IPS DF 6.9 (cell line): ENCODE measurements at regions not wholly inside any gene's neighbourhood (a gene's known extent, or its start where the extent isn't known, plus 50 kb on each side); places are given as distances from the start of the nearest gene placed in this dataset.
"Not testable (repeated sequence)": the region's sequence is repeated elsewhere in the genome, so short reads cannot be mapped to it uniquely, and the experiment has no call there.

Source experiments
- DNase-seq: peaks from one replicate; pipeline ENCODE4 v3.0.0-alpha.2; 2013; ENCODE audit warnings: low read depth, low spot score
- H3K27ac ChIP-seq: one replicate; pipeline ENCODE4 v1.5.1; 2013; ENCODE audit warnings: low read length, control low read depth
- H3K27me3 ChIP-seq: 2 replicates; pipeline ENCODE4 v1.6.1; 2013; ENCODE audit warnings: mild to moderate bottlenecking, low read length; ENCODE audit not compliant: control insufficient read depth, insufficient read depth
- H3K36me3 ChIP-seq: 2 replicates; pipeline ENCODE4 v1.6.1; 2013; ENCODE audit warnings: low read length; ENCODE audit not compliant: control insufficient read depth, insufficient read depth
- H3K4me1 ChIP-seq: 2 replicates; pipeline ENCODE4 v1.6.1; 2013; ENCODE audit warnings: low read length; ENCODE audit not compliant: control insufficient read depth, insufficient read depth
- H3K4me3 ChIP-seq: 2 replicates; pipeline ENCODE4 v1.5.1; 2013; ENCODE audit warnings: mild to moderate bottlenecking, low read length
- H3K9me3 ChIP-seq: 2 replicates; pipeline ENCODE4 v1.6.1; 2013; ENCODE audit warnings: low read length, inconsistent platforms; ENCODE audit not compliant: control insufficient read depth, insufficient read depth
- WGBS: extraction: QIAGEN DNeasy Blood & Tissue Kit; methylation state at CpG from one replicate; pipeline ENCODE4 v1.1.7; 2013; ENCODE audit warnings: mixed read lengths, missing lambda C conversion rate; ENCODE audit not compliant: insufficient read length, insufficient coverage; 5-methylcytosine and 5-hydroxymethylcytosine counted together

DNA sequence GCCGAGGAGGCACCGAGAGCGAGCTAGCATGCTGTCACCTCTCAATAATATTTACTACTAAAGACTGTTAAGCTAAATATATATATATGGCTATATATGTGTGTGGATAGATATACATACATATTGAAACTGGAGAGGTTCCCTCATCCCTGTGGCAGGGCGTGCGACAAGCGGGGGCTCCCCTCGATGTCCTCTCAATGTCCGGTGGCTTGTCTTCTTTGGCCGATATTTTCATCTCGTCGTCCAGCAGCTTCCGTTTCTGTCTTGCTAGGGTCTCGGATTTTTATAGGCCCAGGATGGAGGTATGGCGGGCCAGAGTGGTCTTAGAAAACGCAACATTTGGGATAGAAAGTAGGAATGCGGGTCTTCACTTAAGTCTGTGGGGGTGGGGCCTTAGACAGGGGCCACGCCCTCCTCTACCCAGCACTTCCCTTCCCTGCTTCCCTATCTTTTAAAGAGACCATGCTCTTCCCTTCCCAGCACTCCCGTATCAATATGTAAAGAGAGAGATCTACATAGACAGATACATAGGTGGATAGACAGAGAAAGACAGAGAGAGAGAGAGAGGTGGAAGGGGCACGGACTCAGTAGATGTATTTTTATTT is 866.8 kb downstream of the DSC3 start:
- H3K36me3 ChIP-seq = no peaks in the 10 kb centered on the region
- no peak for DNase-seq
- no peaks in the 10 kb centered on the region for H3K9me3 ChIP-seq
- WGBS = no CpG with 5 or more reads among the region's 19 CpGs
- no peak overlapping the region for H3K27ac ChIP-seq
- H3K4me1 ChIP-seq = no peaks in the 10 kb centered on the region; the same call in 1 of the 2 replicates
- no peak overlapping the region for H3K4me3 ChIP-seq
- H3K27me3 ChIP-seq = no peaks in the 10 kb centered on the region

DNA sequence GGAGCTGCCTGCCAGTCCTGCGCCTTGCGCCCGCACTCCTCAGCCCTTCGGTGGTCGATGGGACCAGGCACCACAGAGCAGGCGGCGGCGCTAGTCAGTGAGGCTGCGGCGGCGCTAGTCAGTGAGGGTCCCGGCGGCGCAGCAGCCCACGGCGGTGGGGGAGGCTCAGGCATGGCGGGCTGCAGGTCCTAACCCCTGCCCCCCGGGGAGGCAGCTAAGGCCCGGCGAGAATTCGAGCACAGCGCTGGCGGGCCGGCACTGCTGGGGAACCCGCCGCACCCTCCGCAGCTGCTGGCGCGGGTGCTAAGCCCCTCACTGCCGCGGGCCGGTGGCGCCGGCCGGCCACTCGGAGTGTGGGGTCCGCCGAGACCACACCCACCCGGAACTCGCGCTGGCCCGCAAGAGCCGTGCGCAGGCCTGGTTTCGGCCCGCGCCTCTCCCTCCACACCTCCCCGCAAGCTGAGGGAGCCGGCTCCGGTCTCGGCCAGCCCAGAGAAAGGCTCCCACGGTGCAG is 867.4 kb downstream of the DSC3 start:
- H3K27ac ChIP-seq = no peak overlapping the region
- no peaks in the 10 kb centered on the region for H3K9me3 ChIP-seq

GRCh38 chr18:30163573-30163972 is 879.0 kb downstream of the DSC3 start:
- Histone ChIP-seq H3K4me1 (no peaks in the 10 kb centered on the region), H3K9me3 (no peaks in the 10 kb centered on the region), H3K27me3 (no peaks in the 10 kb centered on the region), H3K36me3 (no peaks in the 10 kb centered on the region), H3K4me3 (no peak overlapping the region), H3K27ac (no peak overlapping the region)
- WGBS = no CpG with 5 or more reads among the region's 2 CpGs
- no peak for DNase-seq

More for the DNA sequence above, 867.4 kb downstream of the DSC3 start:
- DNase-seq = no peak
- no peaks in the 10 kb centered on the region for H3K27me3 ChIP-seq
- H3K4me1 ChIP-seq = no peaks in the 10 kb centered on the region; the same call in 1 of the 2 replicates
- no CpG with 5 or more reads among the region's 52 CpGs for WGBS
- no peaks in the 10 kb centered on the region for H3K36me3 ChIP-seq
- no peak overlapping the region for H3K4me3 ChIP-seq

DNA sequence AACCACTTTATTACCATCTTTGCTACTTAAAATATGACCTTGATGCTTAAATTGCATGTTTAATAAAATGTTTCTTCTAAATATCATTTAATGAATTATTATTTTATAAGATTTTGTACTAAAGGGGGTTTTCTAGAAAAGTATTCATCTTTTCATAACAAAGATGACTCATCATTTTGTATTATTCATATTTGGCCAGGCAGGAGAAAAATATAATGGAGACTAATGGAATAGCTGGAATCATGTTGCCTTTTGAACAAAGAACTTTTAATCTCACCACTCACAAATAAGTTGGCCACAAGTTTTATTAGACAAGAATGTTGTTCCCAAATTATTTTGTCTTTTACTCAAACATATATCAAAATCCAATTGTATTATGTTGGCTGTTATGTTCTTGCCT is 882.4 kb downstream of the DSC3 start:
- H3K4me1 ChIP-seq = no peaks in the 10 kb centered on the region

DNA sequence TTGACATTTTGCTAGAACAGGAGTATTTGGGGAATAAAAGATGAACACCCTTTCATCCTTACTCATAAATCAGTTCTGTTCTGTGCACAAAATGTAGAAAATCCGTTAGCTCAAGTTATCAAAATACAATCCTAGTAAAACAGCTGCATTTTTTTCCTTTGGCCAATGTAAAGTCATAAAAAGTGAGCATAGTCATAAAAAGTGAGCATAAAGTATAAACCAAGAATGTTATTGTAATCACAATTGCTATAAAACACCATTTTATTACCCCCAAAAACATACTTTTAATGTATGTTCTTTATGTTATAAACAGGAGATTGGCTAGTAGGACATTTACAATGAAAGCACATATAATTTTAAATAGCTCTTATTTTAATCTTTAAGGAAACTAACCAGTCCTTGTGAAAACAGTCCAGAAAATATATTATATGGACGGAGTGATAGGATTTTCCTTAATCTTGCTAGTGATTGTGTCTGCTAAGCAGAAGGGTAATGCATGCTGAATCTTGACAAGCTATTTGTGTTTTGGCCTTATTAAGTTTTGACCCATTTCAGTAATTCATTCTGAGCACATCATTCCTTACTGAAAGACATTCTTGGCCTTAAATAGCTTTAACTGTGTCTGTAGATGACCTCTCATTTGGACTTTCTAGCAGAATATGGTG is 891.8 kb downstream of the DSC3 start:
- Histone ChIP-seq H3K9me3 (no peaks in the 10 kb centered on the region), H3K4me1 (no peaks in the 10 kb centered on the region)

More for the DNA sequence above, 882.4 kb downstream of the DSC3 start:
- Histone ChIP-seq H3K9me3 (no peaks in the 10 kb centered on the region), H3K27ac (no peak overlapping the region), H3K36me3 (no peaks in the 10 kb centered on the region), H3K4me3 (no peak overlapping the region), H3K27me3 (no peaks in the 10 kb centered on the region)
- DNase-seq = no peak

GRCh38 chr18:30149585-30149984 is 893.0 kb downstream of the DSC3 start:
- Histone ChIP-seq H3K36me3 (no peaks in the 10 kb centered on the region), H3K27ac (no peak overlapping the region), H3K27me3 (no peaks in the 10 kb centered on the region), H3K9me3 (no peaks in the 10 kb centered on the region), H3K4me1 (no peaks in the 10 kb centered on the region), H3K4me3 (no peak overlapping the region)
- DNase-seq = no peak

More for the DNA sequence above, 891.8 kb downstream of the DSC3 start:
- no peak overlapping the region for H3K4me3 ChIP-seq
- DNase-seq = no peak
- H3K27ac ChIP-seq = no peak overlapping the region
- no peaks in the 10 kb centered on the region for H3K27me3 ChIP-seq
- WGBS = no CpG with 5 or more reads among the region's 2 CpGs
- no peaks in the 10 kb centered on the region for H3K36me3 ChIP-seq

GRCh38 chr18:30142870-30143269 is 899.7 kb downstream of the DSC3 start:
- Histone ChIP-seq H3K27ac (no peak overlapping the region), H3K4me3 (no peak overlapping the region), H3K36me3 (no peaks in the 10 kb centered on the region), H3K4me1 (no peaks in the 10 kb centered on the region), H3K9me3 (no peaks in the 10 kb centered on the region), H3K27me3 (no peaks in the 10 kb centered on the region)
- no CpG with 5 or more reads among the region's 5 CpGs for WGBS
- DNase-seq = no peak

DNA sequence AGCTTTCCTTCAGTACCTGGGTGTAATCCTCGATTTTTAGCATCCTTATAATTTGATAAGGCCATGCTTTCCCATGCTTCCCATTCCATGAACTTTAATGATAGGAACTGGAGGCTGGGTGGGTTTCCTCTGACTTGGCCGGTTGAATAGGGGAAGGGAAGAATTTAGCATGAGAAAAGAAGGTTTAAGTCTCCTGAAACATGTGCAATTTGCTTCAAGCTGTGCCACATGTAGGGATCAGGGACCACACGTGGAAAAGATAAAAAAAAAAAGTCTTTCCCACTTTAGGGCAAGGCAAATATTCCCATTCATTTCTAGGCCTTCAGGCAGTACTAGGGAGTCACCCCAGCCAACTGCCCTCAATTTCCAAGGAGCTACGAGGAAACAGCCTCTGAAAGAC is 900.3 kb downstream of the DSC3 start:
- WGBS = no CpG with 5 or more reads among the region's 4 CpGs

GRCh38 chr18:30141506-30141905 is 901.0 kb downstream of the DSC3 start:
- not testable (repeated sequence) for H3K4me3 ChIP-seq, H3K36me3 ChIP-seq, DNase-seq, H3K9me3 ChIP-seq, H3K4me1 ChIP-seq, H3K27me3 ChIP-seq, H3K27ac ChIP-seq
- 100% methylated on average over 2 of the region's 5 CpGs for WGBS

More for the DNA sequence above, 900.3 kb downstream of the DSC3 start:
- no peak for DNase-seq
- H3K9me3 ChIP-seq = no peaks in the 10 kb centered on the region
- no peaks in the 10 kb centered on the region for H3K4me1 ChIP-seq
- H3K4me3 ChIP-seq = no peak overlapping the region
- no peaks in the 10 kb centered on the region for H3K27me3 ChIP-seq
- H3K27ac ChIP-seq = no peak overlapping the region
- no peaks in the 10 kb centered on the region for H3K36me3 ChIP-seq

DNA sequence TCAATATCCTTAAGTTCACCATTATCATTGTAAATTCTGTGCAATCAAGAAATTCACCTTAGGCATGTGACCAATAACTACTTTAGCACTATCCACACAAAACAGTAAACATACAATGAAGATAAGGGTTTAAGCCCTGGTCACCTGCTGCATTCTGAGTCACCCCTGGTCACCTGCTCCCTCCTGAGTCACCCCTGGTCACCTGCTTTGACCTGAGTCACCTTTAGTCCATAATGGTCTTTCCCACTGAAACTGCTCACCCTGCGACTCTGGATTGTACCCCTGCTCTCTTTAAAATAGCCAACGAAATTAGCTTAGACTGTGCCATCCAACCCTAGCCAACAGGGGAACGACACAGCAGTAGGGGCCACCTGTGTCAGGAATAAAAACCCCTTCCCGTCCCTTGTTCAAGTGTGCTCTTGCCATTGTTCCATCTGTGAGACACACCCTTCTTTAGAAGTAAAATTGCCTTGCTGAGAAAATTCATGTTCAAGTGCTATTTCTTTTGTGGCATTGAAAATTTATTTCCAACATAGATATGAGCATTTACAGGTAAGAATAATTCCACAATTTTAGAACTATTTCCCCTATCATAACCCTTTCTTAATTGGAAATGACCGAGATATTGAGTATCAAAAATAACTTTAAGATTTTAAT is 902.8 kb downstream of the DSC3 start:
- H3K9me3 ChIP-seq = no peaks in the 10 kb centered on the region
- H3K4me3 ChIP-seq = no peak overlapping the region
- H3K27ac ChIP-seq = no peak overlapping the region
- DNase-seq = no peak
- no peaks in the 10 kb centered on the region for H3K36me3 ChIP-seq
- no CpG with 5 or more reads among the region's 5 CpGs for WGBS
- H3K4me1 ChIP-seq = no peaks in the 10 kb centered on the region
- no peaks in the 10 kb centered on the region for H3K27me3 ChIP-seq
